PFSK-1 (cell line): ENCODE measurements at regions not wholly inside any gene's neighbourhood (a gene's known extent, or its start where the extent isn't known, plus 50 kb on each side); places are given as distances from the start of the nearest gene placed in this dataset.

ENCODE experiments used
- FOXP2 ChIP-seq: optimal IDR thresholded peaks from 2 replicates; pipeline ENCODE3; 2011; ENCODE audit warnings: borderline replicate concordance, control low read depth, inconsistent platforms; ENCODE audit not compliant: insufficient read depth; ENCODE audit errors: extremely low read length, extremely low read depth
- POLR2AphosphoS5 ChIP-seq: IDR thresholded peaks from 2 replicates; pipeline ENCODE4 v1.6.1; 2012; ENCODE audit warnings: low read depth, mild to moderate bottlenecking, control low read depth, low read length, moderate library complexity
- SIN3A ChIP-seq: IDR thresholded peaks from 2 replicates; pipeline ENCODE4 v1.6.1; 2012; ENCODE audit warnings: mild to moderate bottlenecking, low read length, moderate library complexity, borderline replicate concordance; ENCODE audit not compliant: insufficient read depth
- TAF1 ChIP-seq: IDR thresholded peaks from 2 replicates; pipeline ENCODE4 v1.6.1; 2012; ENCODE audit warnings: low read length, control low read depth, borderline replicate concordance; ENCODE audit not compliant: insufficient read depth
- TF ChIP-seq, protein P1 (sequence below), 2 experiments: IDR thresholded peaks; 2 replicates each; pipeline versions ENCODE4 v1.6.1 to v1.8.0; 2011 to 2012; ENCODE audit warnings: low read depth in 2 of 2, low read length in 2 of 2, control low read depth in 1 of 2, inconsistent platforms in 1 of 2, mild to moderate bottlenecking in 1 of 2, moderate library complexity in 1 of 2; ENCODE audit not compliant: insufficient read depth in 1 of 2

DNA sequence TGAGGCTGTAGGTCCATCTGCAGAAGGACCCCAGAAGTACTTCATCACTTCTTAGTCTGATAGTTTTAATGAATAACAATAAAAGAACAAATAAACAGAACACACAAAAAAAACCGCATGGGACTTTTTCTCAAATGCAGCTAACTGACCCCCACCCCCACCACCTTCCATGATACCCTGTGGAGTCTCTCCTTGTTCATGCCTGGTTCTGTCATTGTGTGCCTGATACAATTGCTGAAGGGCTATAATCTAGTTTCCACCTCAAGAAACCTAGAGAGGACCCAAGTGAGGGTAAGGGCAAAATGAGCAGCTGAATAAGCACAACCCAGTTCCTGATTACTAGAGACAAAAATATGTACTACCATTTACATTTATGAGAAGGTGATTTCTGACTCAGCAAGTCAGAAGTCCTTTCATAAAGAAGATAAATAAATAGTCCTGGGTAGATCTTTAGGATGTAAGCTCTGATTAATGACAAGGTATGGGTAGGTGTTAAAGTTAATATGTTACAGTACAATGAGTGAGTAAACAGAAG is 155.1 kb downstream of the TMA16 start:
- TF ChIP-seq FOXP2 (no peak), TAF1 (no peak), POLR2AphosphoS5 (no peak), SIN3A (no peak)

DNA sequence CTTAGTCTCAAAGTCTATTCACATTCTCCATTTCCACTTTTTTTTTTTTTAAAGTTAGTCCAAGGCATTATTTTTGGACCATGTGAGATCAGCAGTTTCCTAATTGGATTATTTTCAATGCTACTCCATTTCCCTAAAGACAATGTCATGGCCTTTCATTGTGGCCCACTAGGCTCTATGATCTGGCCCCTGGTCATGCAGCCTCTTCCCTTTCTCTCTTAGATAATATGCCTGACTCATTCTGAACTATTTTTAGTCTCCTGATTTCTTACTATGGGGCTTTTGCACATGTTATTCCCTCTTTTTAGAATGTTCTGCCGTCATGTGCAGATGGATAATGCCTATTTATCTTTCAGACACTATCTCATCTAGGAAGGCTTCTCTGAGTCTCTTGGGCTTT is 157.3 kb downstream of the TMA16 start:
- TF ChIP-seq TAF1: no peak
- TF ChIP-seq POLR2AphosphoS5: no peak
- no peak for TF ChIP-seq SIN3A
- no peak for TF ChIP-seq FOXP2
- TF ChIP-seq, protein P1, sequence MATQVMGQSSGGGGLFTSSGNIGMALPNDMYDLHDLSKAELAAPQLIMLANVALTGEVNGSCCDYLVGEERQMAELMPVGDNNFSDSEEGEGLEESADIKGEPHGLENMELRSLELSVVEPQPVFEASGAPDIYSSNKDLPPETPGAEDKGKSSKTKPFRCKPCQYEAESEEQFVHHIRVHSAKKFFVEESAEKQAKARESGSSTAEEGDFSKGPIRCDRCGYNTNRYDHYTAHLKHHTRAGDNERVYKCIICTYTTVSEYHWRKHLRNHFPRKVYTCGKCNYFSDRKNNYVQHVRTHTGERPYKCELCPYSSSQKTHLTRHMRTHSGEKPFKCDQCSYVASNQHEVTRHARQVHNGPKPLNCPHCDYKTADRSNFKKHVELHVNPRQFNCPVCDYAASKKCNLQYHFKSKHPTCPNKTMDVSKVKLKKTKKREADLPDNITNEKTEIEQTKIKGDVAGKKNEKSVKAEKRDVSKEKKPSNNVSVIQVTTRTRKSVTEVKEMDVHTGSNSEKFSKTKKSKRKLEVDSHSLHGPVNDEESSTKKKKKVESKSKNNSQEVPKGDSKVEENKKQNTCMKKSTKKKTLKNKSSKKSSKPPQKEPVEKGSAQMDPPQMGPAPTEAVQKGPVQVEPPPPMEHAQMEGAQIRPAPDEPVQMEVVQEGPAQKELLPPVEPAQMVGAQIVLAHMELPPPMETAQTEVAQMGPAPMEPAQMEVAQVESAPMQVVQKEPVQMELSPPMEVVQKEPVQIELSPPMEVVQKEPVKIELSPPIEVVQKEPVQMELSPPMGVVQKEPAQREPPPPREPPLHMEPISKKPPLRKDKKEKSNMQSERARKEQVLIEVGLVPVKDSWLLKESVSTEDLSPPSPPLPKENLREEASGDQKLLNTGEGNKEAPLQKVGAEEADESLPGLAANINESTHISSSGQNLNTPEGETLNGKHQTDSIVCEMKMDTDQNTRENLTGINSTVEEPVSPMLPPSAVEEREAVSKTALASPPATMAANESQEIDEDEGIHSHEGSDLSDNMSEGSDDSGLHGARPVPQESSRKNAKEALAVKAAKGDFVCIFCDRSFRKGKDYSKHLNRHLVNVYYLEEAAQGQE (IDR thresholded peaks at IDR 0.05; ENCODE audit: insufficient read depth in 1 of 2, low read depth in 2 of 2, low read length in 2 of 2): no peak

DNA sequence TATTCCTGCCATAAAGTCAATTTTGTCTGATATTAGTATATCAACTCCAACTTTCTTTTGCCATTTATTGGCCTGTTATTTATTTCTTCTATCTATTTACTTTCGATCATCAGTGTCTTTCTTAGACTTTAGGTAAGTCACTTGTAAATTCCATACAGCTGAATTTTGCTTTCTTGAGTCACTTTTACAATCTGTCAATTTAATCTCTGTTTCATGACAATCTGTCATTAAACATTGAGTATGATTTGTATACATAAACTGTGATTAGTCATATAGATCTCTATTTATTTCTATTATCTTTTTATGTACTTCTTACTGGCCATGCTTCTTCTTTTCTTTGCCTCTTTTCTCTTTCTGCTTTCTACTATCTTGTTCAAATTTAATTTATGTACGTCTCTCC is 160.1 kb downstream of the TMA16 start:
- TF ChIP-seq POLR2AphosphoS5: no peak
- TF ChIP-seq SIN3A: no peak
- TF ChIP-seq FOXP2: no peak
- no peak for TF ChIP-seq TAF1
- TF ChIP-seq, protein P1 (IDR thresholded peaks at IDR 0.05; ENCODE audit: insufficient read depth in 1 of 2, low read depth in 2 of 2, low read length in 2 of 2): no peak

DNA sequence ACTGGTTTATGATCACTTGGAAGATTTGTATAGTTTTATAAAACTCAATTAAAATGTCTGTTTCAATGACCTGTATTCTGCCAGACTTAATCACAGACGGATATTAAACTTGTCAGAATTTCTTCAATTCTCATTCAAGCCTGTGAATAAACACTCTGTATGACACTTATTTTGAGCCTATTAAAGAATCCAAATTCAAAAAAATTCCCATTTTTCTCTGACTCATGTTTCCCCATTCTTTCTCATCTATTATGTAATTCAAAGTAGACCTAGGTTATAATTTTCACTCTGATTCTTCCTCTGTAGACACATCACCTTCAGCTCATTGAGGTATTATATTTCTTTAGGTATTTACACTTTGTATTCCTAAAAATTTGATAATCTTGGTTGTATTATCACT is 166.1 kb downstream of the TMA16 start:
- TF ChIP-seq TAF1 (no peak), SIN3A (no peak), FOXP2 (no peak), POLR2AphosphoS5 (no peak)
- TF ChIP-seq, protein P1 (IDR thresholded peaks at IDR 0.05; ENCODE audit: insufficient read depth in 1 of 2, low read depth in 2 of 2, low read length in 2 of 2): no peak

DNA sequence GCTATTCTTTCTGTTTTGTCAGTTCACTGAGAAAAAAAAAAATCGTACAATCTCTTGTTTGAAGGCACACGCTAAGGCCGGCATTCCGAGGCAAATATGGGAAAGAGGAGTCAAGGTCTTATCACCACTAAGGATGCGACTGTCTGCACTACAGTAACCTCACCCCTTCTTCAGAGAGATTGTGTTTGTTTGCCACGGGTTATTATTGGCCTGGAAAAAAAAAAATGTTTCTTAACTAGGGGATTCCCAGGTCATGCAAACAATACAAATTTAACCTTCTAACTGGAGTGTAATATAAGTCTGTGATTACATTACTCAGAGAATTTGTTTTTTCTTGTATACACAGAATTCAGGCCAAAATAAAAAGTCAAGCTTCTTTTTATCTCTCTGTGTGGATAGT is 168.3 kb downstream of the TMA16 start:
- TF ChIP-seq FOXP2: no peak
- no peak for TF ChIP-seq TAF1
- no peak for TF ChIP-seq POLR2AphosphoS5
- TF ChIP-seq, protein P1 (IDR thresholded peaks at IDR 0.05; ENCODE audit: insufficient read depth in 1 of 2, low read depth in 2 of 2, low read length in 2 of 2): no peak
- no peak for TF ChIP-seq SIN3A
